ENCODE measurements at regions not wholly inside any gene's neighbourhood (a gene's known extent, or its start where the extent isn't known, plus 50 kb on each side); places are given as distances from the start of the nearest gene placed in this dataset.

GRCh38 chr22:49721211-49721763 is 106.4 kb downstream of the BRD1 start:
- no peaks in the 10 kb centered on the region for H3K9me3 ChIP-seq (ENCODE audit: low read length)
- H3K9me2 ChIP-seq (replicated peaks; ENCODE audit: low read length): no peaks in the 10 kb centered on the region
- H3K36me3 ChIP-seq (ENCODE audit: low read depth, low read length): no peaks in the 10 kb centered on the region
- ChIA-PET CTCF (no interaction called here), POLR2A (ENCODE audit: unreplicated experiment) (no interaction called here)
- no peaks in the 10 kb centered on the region for H3F3A ChIP-seq (ENCODE audit: low read length, unreplicated experiment)
- H3K4me3 ChIP-seq (ENCODE audit: low read length): no peak overlapping the region
- ATAC-seq: no peak
- no peaks in the 10 kb centered on the region for H4K20me1 ChIP-seq (ENCODE audit: low read length)
- H2AFZ ChIP-seq (ENCODE audit: low read length): no peak overlapping the region
- H3K4me1 ChIP-seq (ENCODE audit: insufficient read depth, low read length): peaks cover 4% of the 10 kb centered on the region; the same call in 1 of the 2 replicates
- H3K4me2 ChIP-seq (ENCODE audit: low read length): no peak overlapping the region
- intact Hi-C loops (cut with micrococcal nuclease): no loop called here
- no peak for DNase-seq
- peaks cover 61% of the 10 kb centered on the region for H3K27me3 ChIP-seq (ENCODE audit: low read length)
- no peak overlapping the region for H3K27ac ChIP-seq (ENCODE audit: low read length)
- H3K9ac ChIP-seq (ENCODE audit: low read length): no peak overlapping the region
- TF ChIP-seq EZH2 (IDR thresholded peaks at IDR 0.05; ENCODE audit: low read length, unreplicated experiment) (no peak), EZH2phosphoT487 (IDR thresholded peaks at IDR 0.05; ENCODE audit: borderline replicate concordance, low read length) (no peak), CTCF (conservative IDR thresholded peaks at IDR 0.05; ENCODE audit: low read depth, low read length) (no peak)
- BruUV-seq (replicated peaks): no TSS peak
- H3K79me2 ChIP-seq (ENCODE audit: low read length): no peaks in the 10 kb centered on the region

GRCh38 chr22:49720279-49720959 is 107.3 kb downstream of the BRD1 start:
- BruUV-seq (replicated peaks): no TSS peak
- DNase-seq (no peak), ATAC-seq (no peak)
- TF ChIP-seq EZH2phosphoT487 (IDR thresholded peaks at IDR 0.05; ENCODE audit: borderline replicate concordance, low read length): no peak
- no peak for TF ChIP-seq CTCF (conservative IDR thresholded peaks at IDR 0.05; ENCODE audit: low read depth, low read length)
- H2AFZ ChIP-seq (ENCODE audit: low read length): no peak overlapping the region
- no peaks in the 10 kb centered on the region for H3K79me2 ChIP-seq (ENCODE audit: low read length)
- H3K4me2 ChIP-seq (ENCODE audit: low read length): no peak overlapping the region
- H4K20me1 ChIP-seq (ENCODE audit: low read length): no peaks in the 10 kb centered on the region
- no peak overlapping the region for H3K4me3 ChIP-seq (ENCODE audit: low read length)
- H3F3A ChIP-seq (ENCODE audit: low read length, unreplicated experiment): no peaks in the 10 kb centered on the region
- H3K36me3 ChIP-seq (ENCODE audit: low read depth, low read length): no peaks in the 10 kb centered on the region
- no peaks in the 10 kb centered on the region for H3K9me2 ChIP-seq (replicated peaks; ENCODE audit: low read length)
- CTCF ChIA-PET: no interaction called here
- no peak overlapping the region for H3K9ac ChIP-seq (ENCODE audit: low read length)
- peaks cover 4% of the 10 kb centered on the region; the same call in 1 of the 2 replicates for H3K4me1 ChIP-seq (ENCODE audit: insufficient read depth, low read length)
- no peaks in the 10 kb centered on the region for H3K9me3 ChIP-seq (ENCODE audit: low read length)
- POLR2A ChIA-PET (ENCODE audit: unreplicated experiment): no interaction called here
- intact Hi-C loops (cut with micrococcal nuclease): no loop called here
- H3K27ac ChIP-seq (ENCODE audit: low read length): no peak overlapping the region
- peaks cover 58% of the 10 kb centered on the region for H3K27me3 ChIP-seq (ENCODE audit: low read length)

GRCh38 chr22:49719046-49719445 is 108.6 kb downstream of the BRD1 start:
- Histone ChIP-seq H3K36me3 (ENCODE audit: low read depth, low read length) (no peaks in the 10 kb centered on the region), H3K9ac (ENCODE audit: low read length) (no peak overlapping the region), H3K9me3 (ENCODE audit: low read length) (no peaks in the 10 kb centered on the region), H3K27ac (ENCODE audit: low read length) (no peak overlapping the region), H2AFZ (ENCODE audit: low read length) (no peak overlapping the region), H3K4me3 (ENCODE audit: low read length) (no peak overlapping the region), H3K79me2 (ENCODE audit: low read length) (no peaks in the 10 kb centered on the region), H3K4me1 (ENCODE audit: insufficient read depth, low read length) (no peaks in the 10 kb centered on the region; the same call in 1 of the 2 replicates), H3K4me2 (ENCODE audit: low read length) (no peak overlapping the region), H3K9me2 (replicated peaks; ENCODE audit: low read length) (no peaks in the 10 kb centered on the region), H3K27me3 (ENCODE audit: low read length) (peaks cover 46% of the 10 kb centered on the region), H3F3A (ENCODE audit: low read length, unreplicated experiment) (no peaks in the 10 kb centered on the region), H4K20me1 (ENCODE audit: low read length) (no peaks in the 10 kb centered on the region)
- ATAC-seq: no peak
- ChIA-PET POLR2A (ENCODE audit: unreplicated experiment) (no interaction called here), CTCF (no interaction called here)
- TF ChIP-seq EZH2phosphoT487 (IDR thresholded peaks at IDR 0.05; ENCODE audit: borderline replicate concordance, low read length) (no peak), CTCF (conservative IDR thresholded peaks at IDR 0.05; ENCODE audit: low read depth, low read length) (no peak), EZH2 (IDR thresholded peaks at IDR 0.05; ENCODE audit: low read length, unreplicated experiment) (no peak)
- no TSS peak for BruUV-seq (replicated peaks)
- intact Hi-C loops (cut with micrococcal nuclease): no loop called here
- DNase-seq: no peak

Data from PC-3 (cell line).